ENCODE measurements at regions not wholly inside any gene's neighbourhood (a gene's known extent, or its start where the extent isn't known, plus 50 kb on each side); places are given as distances from the start of the nearest gene placed in this dataset.

- TSS peak; percentile 99 for BruUV-seq (replicated peaks)
- FAIRE-seq (peak; percentile 36), DNase-seq (ENCODE audit: low spot score) (peak; percentile 84), ATAC-seq (peak; percentile 92)
- Histone ChIP-seq H4K20me1 (ENCODE audit: insufficient read depth, low read length) (no peaks in the 10 kb centered on the region), H3K4me3 (replicated peaks in 1 of 3; ENCODE audit: insufficient read depth in 1 of 3, low read depth in 2 of 3, low read length in 3 of 3) (peak overlapping the region; percentile 41 to 67 (median 65)), H3K27me3 (ENCODE audit: control insufficient read depth in 1 of 2, insufficient read depth in 2 of 2, low read length in 2 of 2) (no peaks in the 10 kb centered on the region), H2AFZ (ENCODE audit: low read length) (peak overlapping the region; percentile 96), H3K9me3 (ENCODE audit: low read length) (no peaks in the 10 kb centered on the region), H3K9ac (ENCODE audit: insufficient read depth, low read depth, low read length) (peak overlapping the region; percentile 87), H3K4me1 (ENCODE audit: insufficient read depth, low read length) (peaks cover 62% of the 10 kb centered on the region), H3K79me2 (ENCODE audit: insufficient read depth, low read length) (no peaks in the 10 kb centered on the region), H3K36me3 (replicated peaks in 1 of 2; ENCODE audit: control insufficient read depth in 1 of 2, insufficient read depth in 2 of 2, low read length in 2 of 2) (no peaks in the 10 kb centered on the region), H3K4me2 (ENCODE audit: low read depth, low read length) (peak overlapping the region; percentile 91), H3K27ac (ENCODE audit: extremely low read length, insufficient read depth, low read length) (peak overlapping the region; percentile 95)
- ChIA-PET POLR2A (interaction anchor here (0.7 to 7.8 kb wide), 15 partner anchors 9 to 88 kb away, joined by 3 to 75 read pairs (median 5); partner anchors contain the start of gene CHD2), CTCF (ENCODE audit: low intra/inter-chr PET ratio, low total read pairs) (no interaction called here)
- intact Hi-C loops (cut with micrococcal nuclease; ENCODE audit: unreplicated experiment) (no loop called here), in situ Hi-C loops (cut with HindIII; ENCODE audit: extremely low pct_ligation_motif_present, low pct_unique_long_range_greater_than_20kb) (no loop called here)
- WGBS (ENCODE audit: low lambda C conversion rate): 16% methylated on average over 20 of the region's 36 CpGs
- TF ChIP-seq TCF12 (IDR thresholded peaks at IDR 0.05) (no peak), TCF12 (CRISPR knock-in tag; IDR thresholded peaks at IDR 0.05) (no peak), RFX1 (IDR thresholded peaks at IDR 0.05) (peak; percentile 81), TEF (CRISPR knock-in tag; IDR thresholded peaks at IDR 0.05) (no peak), GATAD2A (CRISPR knock-in tag; IDR thresholded peaks at IDR 0.05) (no peak), CHD4 (IDR thresholded peaks at IDR 0.05; ENCODE audit: borderline replicate concordance, low read length) (0 out of 2 replicates have a peak, but pooled peaks have one; percentile 39), MAF1 (CRISPR knock-in tag; IDR thresholded peaks at IDR 0.05; ENCODE audit: borderline replicate concordance) (no peak), ZNF264 (CRISPR knock-in tag; IDR thresholded peaks at IDR 0.05) (peak; percentile 78), ZNF17 (CRISPR knock-in tag; IDR thresholded peaks at IDR 0.05) (no peak), HDAC2 (CRISPR knock-in tag; IDR thresholded peaks at IDR 0.05) (no peak), KDM2A (CRISPR knock-in tag; IDR thresholded peaks at IDR 0.05; ENCODE audit: borderline replicate concordance, low read depth) (peak; percentile 48; the same call in 1 of the 2 replicates), KAT7 (CRISPR knock-in tag; IDR thresholded peaks at IDR 0.05; ENCODE audit: borderline replicate concordance) (no peak), PRPF4 (IDR thresholded peaks at IDR 0.05; ENCODE audit: low read depth, low read length, poor library complexity, severe bottlenecking) (no peak), ETV5 (CRISPR knock-in tag; IDR thresholded peaks at IDR 0.05; ENCODE audit: borderline replicate concordance) (peak; percentile 54; the same call in 1 of the 2 replicates), BRD4 (CRISPR knock-in tag; IDR thresholded peaks at IDR 0.05) (peak; percentile 93), GZF1 (CRISPR knock-in tag; IDR thresholded peaks at IDR 0.05) (peak; percentile 89), FOSL1 (CRISPR knock-in tag; IDR thresholded peaks at IDR 0.05; ENCODE audit: borderline replicate concordance) (no peak), MAFK (conservative IDR thresholded peaks at IDR 0.05 in 1 of 2, IDR thresholded peaks at IDR 0.05 in 1 of 2; ENCODE audit: low read length in 2 of 2) (no peak)
- TF ChIP-seq, protein P1, sequence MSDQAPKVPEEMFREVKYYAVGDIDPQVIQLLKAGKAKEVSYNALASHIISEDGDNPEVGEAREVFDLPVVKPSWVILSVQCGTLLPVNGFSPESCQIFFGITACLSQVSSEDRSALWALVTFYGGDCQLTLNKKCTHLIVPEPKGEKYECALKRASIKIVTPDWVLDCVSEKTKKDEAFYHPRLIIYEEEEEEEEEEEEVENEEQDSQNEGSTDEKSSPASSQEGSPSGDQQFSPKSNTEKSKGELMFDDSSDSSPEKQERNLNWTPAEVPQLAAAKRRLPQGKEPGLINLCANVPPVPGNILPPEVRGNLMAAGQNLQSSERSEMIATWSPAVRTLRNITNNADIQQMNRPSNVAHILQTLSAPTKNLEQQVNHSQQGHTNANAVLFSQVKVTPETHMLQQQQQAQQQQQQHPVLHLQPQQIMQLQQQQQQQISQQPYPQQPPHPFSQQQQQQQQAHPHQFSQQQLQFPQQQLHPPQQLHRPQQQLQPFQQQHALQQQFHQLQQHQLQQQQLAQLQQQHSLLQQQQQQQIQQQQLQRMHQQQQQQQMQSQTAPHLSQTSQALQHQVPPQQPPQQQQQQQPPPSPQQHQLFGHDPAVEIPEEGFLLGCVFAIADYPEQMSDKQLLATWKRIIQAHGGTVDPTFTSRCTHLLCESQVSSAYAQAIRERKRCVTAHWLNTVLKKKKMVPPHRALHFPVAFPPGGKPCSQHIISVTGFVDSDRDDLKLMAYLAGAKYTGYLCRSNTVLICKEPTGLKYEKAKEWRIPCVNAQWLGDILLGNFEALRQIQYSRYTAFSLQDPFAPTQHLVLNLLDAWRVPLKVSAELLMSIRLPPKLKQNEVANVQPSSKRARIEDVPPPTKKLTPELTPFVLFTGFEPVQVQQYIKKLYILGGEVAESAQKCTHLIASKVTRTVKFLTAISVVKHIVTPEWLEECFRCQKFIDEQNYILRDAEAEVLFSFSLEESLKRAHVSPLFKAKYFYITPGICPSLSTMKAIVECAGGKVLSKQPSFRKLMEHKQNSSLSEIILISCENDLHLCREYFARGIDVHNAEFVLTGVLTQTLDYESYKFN (CRISPR knock-in tag; conservative IDR thresholded peaks at IDR 0.05): 0 out of 2 replicates have a peak, but pooled peaks have one; percentile 22
- TF ChIP-seq, protein P2, sequence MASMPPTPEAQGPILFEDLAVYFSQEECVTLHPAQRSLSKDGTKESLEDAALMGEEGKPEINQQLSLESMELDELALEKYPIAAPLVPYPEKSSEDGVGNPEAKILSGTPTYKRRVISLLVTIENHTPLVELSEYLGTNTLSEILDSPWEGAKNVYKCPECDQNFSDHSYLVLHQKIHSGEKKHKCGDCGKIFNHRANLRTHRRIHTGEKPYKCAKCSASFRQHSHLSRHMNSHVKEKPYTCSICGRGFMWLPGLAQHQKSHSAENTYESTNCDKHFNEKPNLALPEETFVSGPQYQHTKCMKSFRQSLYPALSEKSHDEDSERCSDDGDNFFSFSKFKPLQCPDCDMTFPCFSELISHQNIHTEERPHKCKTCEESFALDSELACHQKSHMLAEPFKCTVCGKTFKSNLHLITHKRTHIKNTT (CRISPR knock-in tag; IDR thresholded peaks at IDR 0.05): no peak
Observed at GRCh38 chr15:92820236-92821021, 79.7 kb upstream of the CHD2 start.
